ENCODE measurements at regions not wholly inside any gene's neighbourhood (a gene's known extent, or its start where the extent isn't known, plus 50 kb on each side); places are given as distances from the start of the nearest gene placed in this dataset.

DNA sequence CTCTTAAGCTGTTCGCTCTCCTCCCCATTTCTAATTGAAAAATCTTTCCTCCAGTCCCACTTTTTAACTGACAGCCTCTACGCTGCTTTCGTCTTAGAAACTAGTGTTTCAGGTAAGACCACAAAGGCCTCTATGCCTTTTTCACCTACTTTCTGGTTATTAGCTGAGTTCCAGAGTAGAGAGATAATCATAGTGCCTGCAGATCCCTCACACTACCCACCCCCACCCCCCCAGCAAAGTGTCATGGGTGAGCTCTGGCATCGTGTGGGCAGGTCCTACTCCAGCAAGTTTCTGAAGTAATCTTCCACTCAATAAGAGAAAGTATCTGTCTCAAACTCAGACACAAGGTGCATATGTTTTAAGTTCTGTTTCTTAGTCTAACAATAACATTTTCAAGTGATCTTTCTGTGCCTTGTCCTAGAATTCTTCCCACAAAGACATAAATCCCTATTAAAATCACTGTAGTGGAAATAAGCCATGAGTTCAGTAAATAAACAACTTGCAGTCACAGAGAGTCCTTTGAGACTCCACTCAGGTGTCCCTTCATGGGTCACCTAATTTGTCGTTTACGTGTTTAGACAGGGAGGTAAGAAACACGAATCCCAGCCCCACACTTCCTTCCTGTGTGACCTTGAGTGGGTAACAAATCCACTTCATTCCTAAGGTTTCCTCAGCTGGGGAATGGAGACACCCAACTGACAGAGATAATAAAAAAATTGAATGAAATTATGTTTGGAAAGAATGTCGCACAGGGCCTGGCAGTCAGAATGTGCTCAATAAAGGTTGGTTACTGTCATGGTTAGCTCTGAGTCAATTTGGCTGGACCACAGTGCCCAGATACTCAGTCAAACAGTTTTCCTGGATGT, 228.9 kb upstream of the CAND1 start:
- no peak overlapping the region for H3K4me3 ChIP-seq (ENCODE audit: low read depth, low read length)
- ChIA-PET POLR2A (no interaction called here), CTCF (no interaction called here)
- no peak for DNase-seq (ENCODE audit: low read depth, low spot score)
- TF ChIP-seq, protein P1, sequence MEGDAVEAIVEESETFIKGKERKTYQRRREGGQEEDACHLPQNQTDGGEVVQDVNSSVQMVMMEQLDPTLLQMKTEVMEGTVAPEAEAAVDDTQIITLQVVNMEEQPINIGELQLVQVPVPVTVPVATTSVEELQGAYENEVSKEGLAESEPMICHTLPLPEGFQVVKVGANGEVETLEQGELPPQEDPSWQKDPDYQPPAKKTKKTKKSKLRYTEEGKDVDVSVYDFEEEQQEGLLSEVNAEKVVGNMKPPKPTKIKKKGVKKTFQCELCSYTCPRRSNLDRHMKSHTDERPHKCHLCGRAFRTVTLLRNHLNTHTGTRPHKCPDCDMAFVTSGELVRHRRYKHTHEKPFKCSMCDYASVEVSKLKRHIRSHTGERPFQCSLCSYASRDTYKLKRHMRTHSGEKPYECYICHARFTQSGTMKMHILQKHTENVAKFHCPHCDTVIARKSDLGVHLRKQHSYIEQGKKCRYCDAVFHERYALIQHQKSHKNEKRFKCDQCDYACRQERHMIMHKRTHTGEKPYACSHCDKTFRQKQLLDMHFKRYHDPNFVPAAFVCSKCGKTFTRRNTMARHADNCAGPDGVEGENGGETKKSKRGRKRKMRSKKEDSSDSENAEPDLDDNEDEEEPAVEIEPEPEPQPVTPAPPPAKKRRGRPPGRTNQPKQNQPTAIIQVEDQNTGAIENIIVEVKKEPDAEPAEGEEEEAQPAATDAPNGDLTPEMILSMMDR (IDR thresholded peaks at IDR 0.05; ENCODE audit: insufficient read depth, low read length, missing control alignments) = no peak

DNA sequence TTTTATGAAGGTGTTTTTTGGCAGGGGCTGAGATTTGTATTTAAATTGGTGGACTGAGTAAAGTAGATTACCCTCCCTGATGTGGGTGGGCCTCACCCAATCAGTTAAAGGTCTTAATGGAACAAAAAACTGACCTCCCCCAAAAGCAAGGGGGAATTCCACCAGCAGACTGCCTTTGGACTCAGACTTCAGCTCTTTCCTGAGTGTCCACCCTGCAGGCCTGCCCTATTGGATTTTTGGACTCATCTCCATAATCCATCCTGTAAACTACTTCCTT, 228.4 kb upstream of the CAND1 start:
- ChIA-PET CTCF (no interaction called here), POLR2A (no interaction called here)
- TF ChIP-seq, protein P1 (IDR thresholded peaks at IDR 0.05; ENCODE audit: insufficient read depth, low read length, missing control alignments) = no peak
- DNase-seq (ENCODE audit: low read depth, low spot score) = no peak
- no peak overlapping the region for H3K4me3 ChIP-seq (ENCODE audit: low read depth, low read length)

DNA sequence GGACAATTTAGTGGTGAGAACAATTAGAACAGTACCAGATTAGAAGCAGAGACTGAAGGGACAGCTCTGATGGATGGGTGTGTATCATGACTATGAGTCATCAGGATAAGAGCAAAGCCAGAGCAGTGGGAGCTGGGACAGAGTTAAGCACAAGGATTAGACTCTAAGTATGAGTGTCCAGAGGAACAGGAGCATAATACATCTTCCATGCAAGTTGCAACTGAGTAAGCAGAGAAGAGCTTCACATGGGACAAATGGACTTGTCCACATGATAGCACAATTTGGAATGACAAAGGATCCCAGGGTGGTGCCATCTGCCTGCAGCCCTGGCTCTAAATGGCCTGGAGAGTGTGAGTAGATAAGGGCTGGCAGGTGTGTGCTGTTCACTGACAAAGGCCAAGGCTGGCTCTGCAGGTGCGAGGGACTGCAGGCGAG, 226.4 kb upstream of the CAND1 start:
- CTCF ChIA-PET = interaction anchor here (1.2 kb wide), 1 partner anchor 16 kb away, joined by 3 read pairs; no protein-coding TSS in a partner anchor
- H3K4me3 ChIP-seq (ENCODE audit: low read depth, low read length) = no peak overlapping the region
- TF ChIP-seq, protein P1 (IDR thresholded peaks at IDR 0.05; ENCODE audit: insufficient read depth, low read length, missing control alignments) = no peak
- DNase-seq (ENCODE audit: low read depth, low spot score) = no peak
- POLR2A ChIA-PET = no interaction called here

GRCh38 chr12:67043771-67044170, 225.4 kb upstream of the CAND1 start:
- no peak for DNase-seq (ENCODE audit: low read depth, low spot score)
- CTCF ChIA-PET = interaction anchor here (1.2 kb wide), 1 partner anchor 18 kb away, joined by 3 read pairs; no protein-coding TSS in a partner anchor
- TF ChIP-seq, protein P1 (IDR thresholded peaks at IDR 0.05; ENCODE audit: insufficient read depth, low read length, missing control alignments) = no peak
- POLR2A ChIA-PET = no interaction called here
- H3K4me3 ChIP-seq (ENCODE audit: low read depth, low read length) = no peak overlapping the region

- no peak overlapping the region for H3K4me3 ChIP-seq (ENCODE audit: low read depth, low read length)
- ChIA-PET CTCF (no interaction called here), POLR2A (no interaction called here)
- no peak for DNase-seq (ENCODE audit: low read depth, low spot score)
- TF ChIP-seq, protein P1 (IDR thresholded peaks at IDR 0.05; ENCODE audit: insufficient read depth, low read length, missing control alignments) = no peak
Observed at GRCh38 chr12:67045650-67046049, 223.5 kb upstream of the CAND1 start.

DNA sequence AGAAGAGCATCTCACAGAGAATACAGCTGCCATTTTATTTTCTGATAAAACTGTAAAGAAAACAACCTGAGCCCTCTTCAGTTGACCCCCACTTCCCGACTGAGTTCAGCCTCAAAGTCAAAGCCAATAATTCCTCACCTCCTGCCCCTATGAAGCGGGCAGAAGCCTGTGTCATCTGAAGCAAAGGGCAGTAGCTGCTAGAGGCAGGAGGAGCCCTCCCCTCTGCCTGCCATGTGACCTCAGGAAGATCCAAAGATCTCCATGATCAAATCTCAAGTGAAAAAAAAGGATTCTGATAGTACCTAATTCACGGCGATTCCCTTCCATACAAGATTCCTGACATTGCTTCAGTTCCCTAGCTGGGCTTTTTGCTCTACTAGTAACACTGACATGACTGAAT, 223.1 kb upstream of the CAND1 start:
- CTCF ChIA-PET = no interaction called here
- POLR2A ChIA-PET = no interaction called here
- no peak for DNase-seq (ENCODE audit: low read depth, low spot score)
- H3K4me3 ChIP-seq (ENCODE audit: low read depth, low read length) = no peak overlapping the region
- TF ChIP-seq, protein P1 (IDR thresholded peaks at IDR 0.05; ENCODE audit: insufficient read depth, low read length, missing control alignments) = no peak
